ENCODE measurements at regions not wholly inside any gene's neighbourhood (a gene's known extent, or its start where the extent isn't known, plus 50 kb on each side); places are given as distances from the start of the nearest gene placed in this dataset.

DNA sequence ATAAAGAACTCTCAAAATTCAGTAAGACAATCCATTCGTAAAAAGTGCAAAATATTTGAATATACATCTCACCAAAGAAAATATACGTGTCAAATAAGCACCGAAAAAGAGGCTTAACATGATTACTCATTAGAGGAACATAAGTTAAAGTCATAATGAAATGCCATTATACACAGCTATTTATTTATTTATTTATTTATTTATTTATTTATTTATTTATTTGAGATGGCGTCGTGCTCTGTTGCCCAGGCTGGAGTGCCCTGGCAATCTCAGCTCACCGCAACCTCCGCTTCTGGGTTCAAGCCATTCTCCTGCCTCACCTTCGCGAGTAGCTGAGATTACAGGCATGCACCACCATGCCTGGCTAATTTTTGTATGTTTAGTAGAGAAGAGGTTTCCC, 203.6 kb upstream of the UBASH3B start:
- TF ChIP-seq CTCF (optimal IDR thresholded peaks at IDR 0.05 in 1 of 3, IDR thresholded peaks at IDR 0.05 in 1 of 3, conservative IDR thresholded peaks at IDR 0.05 in 1 of 3; ENCODE audit: extremely low read depth in 1 of 3, insufficient read depth in 2 of 3, low read length in 3 of 3) (no peak), EZH2 (IDR thresholded peaks at IDR 0.05; ENCODE audit: low read length) (no peak)
